GM21360 (cell line): ENCODE measurements at regions not wholly inside any gene's neighbourhood (a gene's known extent, or its start where the extent isn't known, plus 50 kb on each side); places are given as distances from the start of the nearest gene placed in this dataset.
"Not testable (repeated sequence)": the region's sequence is repeated elsewhere in the genome, so short reads cannot be mapped to it uniquely, and the experiment has no call there.

Experiments
- ATAC-seq: cut with Tn5 transposase; IDR thresholded peaks from one replicate; pipeline ENCODE4 v1.9.1; 2021; ENCODE audit warnings: mild to moderate bottlenecking, moderate library complexity; ENCODE audit not compliant: unreplicated experiment

- not testable (repeated sequence) for ATAC-seq
Measured at GRCh38 chr11:38595359-38596016, 1997.5 kb upstream of the RAG2 start.

DNA sequence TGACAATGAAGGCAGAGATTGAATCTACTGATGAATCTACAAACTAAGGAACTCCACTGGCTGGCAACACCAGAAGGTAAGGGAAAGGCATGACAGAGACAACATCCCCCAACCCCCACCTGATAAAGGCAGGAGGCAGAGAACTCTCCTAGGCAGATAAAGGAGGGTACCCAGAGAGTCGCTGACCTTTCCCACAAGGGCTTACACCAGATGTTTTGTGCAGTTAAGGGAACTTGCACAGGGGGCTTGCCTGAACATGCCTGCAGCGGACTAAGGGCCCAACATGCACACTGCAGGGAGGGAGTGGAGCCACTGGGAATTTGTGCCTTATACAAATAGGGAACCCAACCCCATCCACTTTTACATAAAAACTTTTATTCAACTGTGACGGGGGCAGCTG lies 1996.9 kb upstream of the RAG2 start:
- ATAC-seq, result no peak

GRCh38 chr11:38593649-38594048 lies 1995.6 kb upstream of the RAG2 start:
- no peak for ATAC-seq

DNA sequence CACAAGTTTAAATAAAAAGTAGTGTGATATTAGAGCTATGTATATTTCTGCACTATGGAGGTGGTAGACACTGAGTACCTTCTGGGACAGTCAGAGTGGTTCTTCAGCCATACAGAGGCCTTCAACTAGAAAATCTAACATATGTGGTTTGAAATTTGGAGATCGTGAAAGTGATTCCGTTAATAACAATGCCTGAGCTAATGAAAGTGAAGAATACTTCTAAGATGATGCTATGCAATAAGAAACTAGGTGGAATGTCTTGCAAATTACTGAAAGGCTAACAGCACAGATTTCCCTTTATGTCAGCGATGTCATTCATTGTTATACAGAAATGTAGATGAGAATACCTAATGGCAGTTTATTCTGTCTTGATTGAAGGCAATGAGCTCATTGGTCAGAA lies 1984.7 kb upstream of the RAG2 start:
- no peak for ATAC-seq

DNA sequence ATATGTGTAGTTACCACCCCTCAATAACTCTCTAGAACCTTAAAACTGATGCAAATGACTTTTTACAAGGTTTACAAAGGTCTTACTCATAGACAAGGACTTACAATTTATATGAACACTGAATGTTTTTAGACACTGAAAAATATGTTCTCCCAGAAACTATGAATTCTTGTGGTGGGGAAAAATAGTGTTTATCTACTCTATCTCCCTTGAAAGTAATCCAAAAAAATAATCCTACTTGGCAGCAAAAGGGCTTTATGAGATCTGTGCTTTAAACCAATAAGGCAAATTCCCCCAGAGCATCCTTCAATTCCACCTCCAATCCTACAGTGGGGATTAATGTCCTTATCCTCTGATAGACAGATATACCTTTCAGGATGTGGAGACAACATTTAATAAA lies 1984.1 kb upstream of the RAG2 start:
- ATAC-seq, result no peak

GRCh38 chr11:38577769-38578168 lies 1979.7 kb upstream of the RAG2 start:
- ATAC-seq, result no peak

DNA sequence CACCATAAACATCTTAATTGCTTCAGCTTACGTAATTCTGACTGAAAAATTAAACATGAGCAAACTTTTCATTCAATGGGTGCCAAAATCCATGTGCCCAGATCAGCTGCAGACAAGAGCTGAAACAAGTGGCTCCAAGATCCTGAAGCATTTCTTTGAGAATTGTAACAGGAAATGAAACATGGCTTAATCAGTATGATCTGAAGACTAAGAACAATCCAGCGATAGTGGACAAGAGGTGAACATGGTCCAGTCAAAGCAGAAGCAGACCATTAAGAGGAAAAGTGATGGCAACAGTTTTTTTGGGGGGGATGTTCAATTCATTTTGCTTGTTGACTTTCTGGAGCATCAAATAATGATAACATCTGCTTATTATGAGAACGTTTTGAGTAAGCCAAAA lies 1964.5 kb upstream of the RAG2 start:
- ATAC-seq, result no peak

DNA sequence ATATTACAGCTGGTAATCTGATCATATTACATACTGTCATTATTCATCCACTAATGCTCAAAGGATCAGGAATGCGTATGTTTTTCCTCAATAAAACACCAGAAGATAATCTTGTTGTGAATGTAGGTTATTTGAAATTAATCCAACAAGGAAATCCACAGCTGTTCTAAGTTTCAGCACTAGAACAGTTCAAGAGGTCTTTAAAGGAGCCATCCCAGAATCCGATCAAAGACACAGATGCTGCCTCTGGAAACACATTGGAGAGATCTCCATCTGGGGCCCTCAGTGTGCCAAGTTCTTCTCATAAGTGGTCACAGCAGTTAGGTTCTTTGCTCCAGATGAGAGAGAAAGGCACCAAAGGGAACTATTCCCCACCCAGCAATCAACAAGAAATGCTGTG lies 1955.1 kb upstream of the RAG2 start:
- no peak for ATAC-seq

DNA sequence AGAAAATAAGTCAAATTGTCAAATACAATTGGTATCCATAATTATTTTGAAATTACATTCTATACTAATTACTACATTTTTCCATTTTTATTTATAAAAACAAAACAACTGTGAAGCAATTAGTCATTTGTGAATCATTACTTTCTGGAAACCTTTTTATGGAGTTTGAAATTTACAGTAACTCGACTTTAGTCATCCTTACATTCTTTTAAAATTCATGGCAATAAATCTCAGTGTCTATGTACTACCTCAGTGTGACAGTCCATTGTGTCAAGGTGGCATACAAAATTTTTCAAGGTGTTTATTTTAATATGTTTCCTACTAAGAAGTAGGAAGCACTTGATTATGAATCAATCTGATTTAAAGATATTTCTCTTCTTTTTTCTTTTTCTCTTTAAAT lies 1949.4 kb upstream of the RAG2 start:
- no peak for ATAC-seq

DNA sequence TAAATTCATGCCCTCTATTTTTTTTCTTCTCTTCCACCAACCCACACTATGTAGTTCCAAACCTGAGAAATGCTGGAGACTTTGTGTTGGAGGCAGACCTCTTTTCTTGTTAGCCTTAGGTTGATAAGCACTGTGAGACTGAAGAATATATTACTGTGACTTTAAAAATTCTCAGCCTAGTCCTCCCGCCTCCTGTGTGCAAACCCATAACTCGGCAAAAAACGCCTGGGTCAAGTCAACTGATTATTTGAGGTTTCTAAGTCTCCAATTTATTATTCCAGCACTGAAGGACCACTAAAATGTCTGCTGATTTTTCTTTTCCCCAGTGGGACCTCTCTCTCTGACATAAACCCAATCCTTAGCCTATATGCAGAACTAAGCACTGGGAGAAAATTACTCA lies 1946.0 kb upstream of the RAG2 start:
- ATAC-seq, result no peak

DNA sequence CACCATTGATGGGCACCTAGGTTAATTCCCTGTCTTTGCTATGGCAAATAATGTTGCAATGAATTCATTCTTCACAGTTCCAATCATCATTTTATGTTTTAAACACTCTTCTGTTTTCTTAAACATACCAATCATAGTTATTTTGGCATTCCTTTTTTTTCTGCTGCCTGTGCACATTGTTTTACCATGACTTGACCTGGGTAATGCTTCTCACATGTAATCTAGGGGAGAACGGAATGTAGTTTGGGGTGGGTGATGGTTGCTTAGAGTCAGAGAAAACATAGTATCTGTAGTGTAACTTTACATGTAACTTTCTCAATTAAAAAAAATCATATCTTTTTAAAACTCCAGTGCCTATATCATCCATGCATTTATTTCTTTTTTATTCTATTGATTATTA lies 1945.3 kb upstream of the RAG2 start:
- ATAC-seq, result no peak

- ATAC-seq, result no peak
Measured at GRCh38 chr11:38538866-38539680, 1941.0 kb upstream of the RAG2 start.

GRCh38 chr11:38530226-38530625 lies 1932.2 kb upstream of the RAG2 start:
- ATAC-seq, result no peak

- no peak for ATAC-seq
Measured at GRCh38 chr11:38524945-38525344, 1926.9 kb upstream of the RAG2 start.

GRCh38 chr11:38517991-38518390 lies 1920.0 kb upstream of the RAG2 start:
- no peak for ATAC-seq

GRCh38 chr11:38512830-38513229 lies 1914.8 kb upstream of the RAG2 start:
- ATAC-seq, result not testable (repeated sequence)

GRCh38 chr11:38510041-38510440 lies 1912.0 kb upstream of the RAG2 start:
- no peak for ATAC-seq

GRCh38 chr11:38503876-38504275 lies 1905.8 kb upstream of the RAG2 start:
- ATAC-seq, result no peak

- no peak for ATAC-seq
Measured at GRCh38 chr11:38498721-38499120, 1900.7 kb upstream of the RAG2 start.

- ATAC-seq, result no peak
Measured at GRCh38 chr11:38491986-38492385, 1894.0 kb upstream of the RAG2 start.

DNA sequence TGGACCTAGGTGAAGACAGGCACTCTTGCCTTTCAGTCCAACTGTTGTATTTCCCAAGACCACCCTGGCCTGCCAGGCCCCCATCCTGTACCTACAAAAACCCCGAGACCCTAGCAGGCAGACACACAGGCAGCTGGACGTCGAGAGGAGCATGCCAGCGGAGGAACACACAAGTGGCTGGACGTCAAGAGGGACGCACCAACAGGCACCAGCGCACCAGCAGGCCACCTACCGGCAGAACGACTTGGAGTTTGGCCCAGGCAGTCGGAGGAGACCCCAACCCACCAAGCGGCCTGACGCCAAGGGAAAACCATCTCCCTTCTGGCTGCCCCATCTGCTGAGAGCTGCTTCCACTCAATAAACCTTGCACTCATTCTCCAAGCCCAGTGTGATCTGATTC lies 1883.4 kb upstream of the RAG2 start:
- ATAC-seq, result no peak

DNA sequence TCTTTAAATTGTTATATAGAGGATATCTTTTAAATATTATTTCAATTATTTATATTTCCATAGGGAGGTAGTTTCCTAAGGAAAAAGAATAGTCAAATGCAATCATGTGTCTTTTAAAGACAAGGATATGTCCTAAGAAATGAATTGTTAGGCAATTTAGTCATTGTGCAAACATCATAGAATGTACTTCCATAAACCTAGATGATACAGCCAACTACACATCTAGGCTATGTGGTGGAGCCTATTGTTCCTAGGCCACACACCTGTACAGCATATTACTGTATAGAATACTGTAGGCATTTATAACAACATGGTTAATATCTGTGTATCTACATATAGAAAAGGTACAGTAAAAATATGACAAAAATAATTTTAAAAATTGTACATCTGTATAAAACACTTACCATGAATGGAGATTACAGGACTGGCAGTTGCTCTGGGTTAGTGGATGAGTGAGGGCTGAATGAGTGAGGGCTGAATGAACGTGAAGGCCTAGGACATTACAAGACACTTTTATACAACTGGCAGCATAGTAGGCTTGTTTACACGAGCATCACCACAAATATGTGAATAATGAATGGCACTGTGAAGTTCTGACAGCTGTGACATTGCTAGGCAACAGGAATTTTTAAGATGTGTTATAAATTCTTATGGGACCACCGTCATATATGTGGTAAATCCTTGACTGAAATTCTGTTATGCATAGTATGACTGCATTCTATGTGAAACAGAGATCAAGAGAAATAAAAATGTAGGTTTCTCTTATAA lies 1879.0 kb upstream of the RAG2 start:
- no peak for ATAC-seq
